Motor neuron (in vitro differentiated cells): ENCODE measurements at regions not wholly inside any gene's neighbourhood (a gene's known extent, or its start where the extent isn't known, plus 50 kb on each side); places are given as distances from the start of the nearest gene placed in this dataset.
A peak's percentile ranks its signal among the peaks of the same experiment; 100 is the strongest.
"Not testable (repeated sequence)": the region's sequence is repeated elsewhere in the genome, so short reads cannot be mapped to it uniquely, and the experiment has no call there.

Experiments
- ATAC-seq, 8 experiments: fragments of 200-7000 bp; cut with Tn5 transposase; replicated peaks in 6 of 8; 2 replicates each; pipeline ENCODE4 v1.8.0; 2021; ENCODE audit warnings: mild to moderate bottlenecking in 8 of 8, moderate library complexity in 8 of 8
- H3K27ac ChIP-seq, 2 donors: fragments of 250-450 bp; sonication (Bioruptor Pico); 2 replicates each; pipeline ENCODE4 v1.9.0; 2021; ENCODE audit warnings: antibody characterized with exemption in 2 of 2, mild to moderate bottlenecking in 2 of 2, moderate library complexity in 1 of 2
- H3K4me1 ChIP-seq, 2 donors: fragments of 250-450 bp; sonication (Bioruptor Pico); replicated peaks in 1 of 2; 2 replicates each; pipeline ENCODE4 v1.6.1; 2021; ENCODE audit warnings: antibody characterized with exemption in 2 of 2, mild to moderate bottlenecking in 2 of 2, moderate library complexity in 1 of 2
- H3K4me3 ChIP-seq, 5 donors: fragments of 250-450 bp; sonication (Bioruptor Pico); 2 replicates each; pipeline ENCODE4 v1.9.0; 2021; ENCODE audit warnings: antibody characterized with exemption in 5 of 5, mild to moderate bottlenecking in 5 of 5, moderate library complexity in 4 of 5
- WGBS, 10 experiments: fragments of 450-650 bp; shearing (Covaris generic); methylation state at CpG; one replicate each; pipeline ENCODE4 v1.0.0; 2022; 5-methylcytosine and 5-hydroxymethylcytosine counted together
- in situ Hi-C, 9 experiments: fragments of 400-800 bp; cut with MboI; loops; one replicate each; pipeline ENCODE4 v1.15.0; 2021; ENCODE audit warnings: low sequenced_read_pairs in 9 of 9, low pct_unique_long_range_greater_than_20kb in 2 of 9; ENCODE audit not compliant: unreplicated experiment in 9 of 9

DNA sequence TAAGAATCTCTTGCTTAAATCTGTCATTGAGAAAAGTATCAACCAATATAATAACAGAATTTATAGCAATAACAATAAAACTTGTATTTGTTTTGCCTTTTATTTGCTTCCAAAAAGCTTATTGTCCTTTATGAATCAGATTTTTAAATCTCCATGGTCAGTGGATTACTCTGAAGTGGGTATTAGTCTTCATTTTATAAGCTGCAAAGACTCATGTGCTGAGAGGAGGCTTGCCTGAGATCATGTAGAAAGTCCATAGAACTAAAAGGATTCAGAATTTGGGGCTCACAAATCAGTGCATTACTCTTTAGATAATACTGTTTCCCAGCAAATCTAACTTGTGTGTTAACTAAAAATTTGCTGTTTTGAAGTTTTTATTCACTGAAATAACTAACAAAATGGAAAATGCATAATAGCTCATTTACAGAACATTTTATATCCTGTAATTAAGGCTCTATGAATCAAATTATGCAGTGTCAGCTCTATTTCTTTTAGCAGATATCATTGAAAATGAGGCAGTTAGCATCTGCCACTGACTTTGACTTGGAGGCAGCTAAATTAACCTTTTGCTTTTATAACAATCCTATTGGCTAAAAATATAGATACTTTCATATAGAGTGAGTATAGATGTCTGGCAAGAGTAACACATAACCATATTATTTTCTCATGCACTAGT is 781.1 kb upstream of the CITED2 start:
- no peak overlapping the region for H3K4me3 ChIP-seq
- in situ Hi-C loops, result no loop called here
- no peak for ATAC-seq
- no peaks in the 10 kb centered on the region for H3K4me1 ChIP-seq
- H3K27ac ChIP-seq, result no peak overlapping the region

DNA sequence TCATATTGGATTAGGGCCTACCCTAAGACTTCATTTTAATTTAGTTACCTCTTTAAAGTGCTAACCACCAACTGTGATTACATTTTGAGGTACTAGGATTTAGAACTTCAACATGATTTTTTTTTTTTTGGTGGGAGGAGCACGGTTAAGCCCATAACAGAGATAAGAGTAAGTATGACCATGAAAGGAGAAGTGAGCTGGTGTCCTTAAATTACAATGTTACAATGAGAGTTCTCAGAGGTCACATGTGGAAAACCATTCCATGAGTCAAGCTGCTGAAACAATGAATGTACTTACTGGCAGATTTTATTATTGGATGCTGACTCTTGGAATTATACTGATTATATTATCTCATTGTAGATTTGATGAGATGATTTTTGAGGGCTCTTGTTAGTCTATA is 779.3 kb upstream of the CITED2 start:
- H3K27ac ChIP-seq, result no peak overlapping the region
- no peak for ATAC-seq
- in situ Hi-C loops, result no loop called here
- WGBS, 10 experiments, result 80 to 100% (median 94%) methylated on average over 1 of the region's 1 CpG; no CpG with 5 or more reads in 4 of the 10 experiments
- no peak overlapping the region for H3K4me3 ChIP-seq
- H3K4me1 ChIP-seq, result no peaks in the 10 kb centered on the region

DNA sequence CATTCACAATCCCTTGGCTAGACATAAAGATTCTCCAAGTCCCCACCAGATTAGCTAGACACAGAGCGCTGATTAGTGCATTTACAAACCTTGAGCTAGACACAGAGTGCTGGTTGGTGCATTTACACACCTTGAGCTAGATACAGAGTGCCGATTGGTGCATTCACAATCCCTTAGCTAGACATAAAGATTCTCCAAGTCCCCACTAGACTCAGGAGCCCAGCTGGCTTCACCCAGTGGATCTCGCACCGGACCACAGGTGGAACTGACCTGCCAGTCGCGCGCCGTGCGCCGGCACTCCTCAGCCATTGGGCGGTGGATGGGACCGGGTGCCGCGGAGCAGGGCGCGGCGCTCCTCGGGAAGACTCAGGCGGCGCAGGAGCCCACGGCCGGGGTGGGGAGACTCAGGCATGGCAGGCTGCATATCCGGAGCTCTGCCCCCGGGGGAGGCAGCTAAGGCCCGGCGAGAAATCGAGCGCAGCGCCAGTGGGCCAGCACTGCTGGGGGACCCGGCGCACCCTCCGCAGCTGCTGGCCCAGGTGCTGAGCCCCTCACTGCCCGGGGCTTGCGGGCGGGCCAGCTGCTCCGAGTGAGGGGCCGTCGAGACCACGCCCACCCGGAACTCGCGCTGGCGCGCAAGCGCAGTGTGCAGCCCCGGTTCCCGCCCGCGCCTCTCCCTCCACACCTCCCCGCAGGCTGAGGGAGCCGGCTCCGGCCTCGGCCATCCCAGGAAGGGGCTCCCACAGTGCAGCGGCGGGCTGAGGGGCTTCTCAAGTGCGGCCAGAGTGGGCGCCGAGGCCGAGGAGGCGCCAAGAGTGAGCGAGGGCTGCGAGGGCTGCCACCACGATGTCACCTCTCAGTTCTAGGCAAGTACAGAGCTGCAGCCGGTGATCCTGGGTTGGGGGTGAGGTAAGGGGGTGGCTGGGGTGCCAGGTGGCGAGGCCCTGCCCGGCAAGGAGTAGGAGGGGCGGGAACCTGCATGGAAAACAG is 773.7 kb upstream of the CITED2 start:
- H3K4me3 ChIP-seq, ATAC-seq, in situ Hi-C loops, H3K4me1 ChIP-seq, H3K27ac ChIP-seq: not testable (repeated sequence)
- 70 to 100% (median 98%) methylated on average over 2 to 19 of the region's 67 CpGs; no CpG with 5 or more reads in 6 of the 10 experiments for WGBS, 10 experiments

DNA sequence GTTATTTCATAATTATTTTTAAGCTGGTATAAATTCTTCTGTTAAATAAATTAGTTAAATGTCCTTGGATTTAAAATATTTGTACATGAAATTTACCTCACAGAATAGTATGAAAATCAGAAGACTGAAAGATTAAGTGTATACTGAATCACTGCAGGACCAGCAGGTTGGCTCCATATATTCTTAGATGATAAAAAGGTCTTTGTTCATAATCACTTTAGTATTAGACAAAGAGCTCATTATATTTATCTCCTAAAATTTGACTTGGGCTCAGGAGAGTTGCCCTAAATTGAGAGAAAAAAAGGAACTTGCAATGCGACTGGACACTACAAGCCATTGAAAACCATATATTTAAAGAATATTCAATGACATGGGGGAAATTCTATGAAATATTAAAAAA is 766.4 kb upstream of the CITED2 start:
- no peak overlapping the region for H3K4me3 ChIP-seq
- in situ Hi-C loops, result no loop called here
- no peak for ATAC-seq
- no peak overlapping the region for H3K27ac ChIP-seq
- no peaks in the 10 kb centered on the region for H3K4me1 ChIP-seq
- 90 to 100% (median 100%) methylated on average over 1 of the region's 1 CpG; no CpG with 5 or more reads in 1 of the 10 experiments for WGBS, 10 experiments

DNA sequence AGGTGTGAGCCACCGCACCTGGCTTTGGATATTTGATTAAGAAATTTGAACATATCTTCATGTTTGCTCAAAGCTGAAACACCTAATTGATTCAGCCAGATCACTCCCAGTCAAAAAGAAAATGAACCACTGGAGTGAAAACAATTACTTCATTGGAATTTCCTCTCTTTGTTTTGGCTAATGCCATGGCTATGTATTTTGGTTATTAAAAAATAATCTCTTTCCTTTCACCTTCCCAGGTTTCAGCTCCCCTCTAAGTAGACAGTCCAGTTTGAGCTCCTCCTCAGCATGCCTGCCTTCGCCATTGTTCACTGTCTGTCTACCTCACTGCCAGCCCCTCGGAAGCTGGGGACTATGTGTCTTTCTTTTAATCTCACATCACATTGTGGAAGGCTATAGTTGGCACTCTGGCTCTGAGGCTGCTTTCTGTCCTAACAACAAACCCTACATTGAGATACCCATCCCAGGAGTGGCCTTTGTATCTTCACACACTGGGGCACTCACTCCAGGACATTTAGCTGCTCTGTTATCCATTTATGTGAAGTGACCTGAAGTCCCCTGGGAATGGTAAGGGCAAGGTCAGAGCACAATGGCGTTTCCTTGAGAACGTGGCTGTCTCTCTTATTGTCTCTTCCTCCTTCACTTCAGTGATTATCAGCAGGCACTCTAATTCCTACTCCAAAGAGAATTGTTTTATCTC is 764.0 kb upstream of the CITED2 start:
- 17 to 87% (median 58%) methylated on average over 1 to 4 of the region's 5 CpGs; no CpG with 5 or more reads in 1 of the 10 experiments for WGBS, 10 experiments
- in situ Hi-C loops, result no loop called here
- no peak for ATAC-seq
- Histone ChIP-seq H3K4me1 (no peaks in the 10 kb centered on the region), H3K4me3 (no peak overlapping the region), H3K27ac (no peak overlapping the region)

DNA sequence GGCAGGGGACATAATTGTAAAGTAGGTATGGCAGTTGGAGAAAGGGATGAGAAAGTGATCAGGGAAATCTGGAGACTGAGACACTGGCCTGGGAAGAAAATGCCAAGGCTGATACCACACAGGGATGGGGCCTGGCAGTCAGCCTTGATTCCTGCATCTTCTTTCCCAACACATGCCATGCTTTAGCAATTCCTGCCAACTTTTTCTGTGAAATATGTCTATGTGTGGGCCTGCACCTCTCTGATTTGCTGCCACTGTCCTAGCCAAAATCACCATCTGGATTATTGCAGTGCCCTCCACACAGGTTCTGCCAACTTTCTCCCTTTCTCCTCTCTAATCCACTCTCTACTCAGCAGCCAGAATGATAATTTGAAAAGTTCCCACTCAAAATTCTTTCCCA is 759.8 kb upstream of the CITED2 start:
- in situ Hi-C loops, result no loop called here
- no peak for ATAC-seq
- no peaks in the 10 kb centered on the region for H3K4me1 ChIP-seq
- H3K27ac ChIP-seq, result no peak overlapping the region
- no peak overlapping the region for H3K4me3 ChIP-seq

DNA sequence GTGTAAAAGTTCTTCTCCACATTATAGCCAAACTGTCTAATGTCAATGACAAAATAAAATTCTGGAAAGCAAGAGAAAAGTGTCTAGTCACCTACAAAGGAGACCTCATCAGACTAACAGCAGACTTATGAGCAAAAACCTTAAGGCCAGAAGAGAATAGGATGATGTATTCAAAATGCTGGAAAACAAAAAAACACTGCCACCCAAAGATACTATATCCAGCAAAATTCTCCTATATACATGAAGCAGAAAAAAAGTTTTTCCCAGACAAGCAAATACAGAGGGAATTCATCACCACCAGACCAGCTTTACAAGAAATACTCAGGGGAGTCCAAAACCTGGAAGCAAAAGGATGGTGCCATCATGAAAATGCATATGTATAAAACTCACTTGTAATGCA is 755.6 kb upstream of the CITED2 start:
- in situ Hi-C loops, result no loop called here
- H3K4me3 ChIP-seq, result no peak overlapping the region
- no peak for ATAC-seq
- H3K4me1 ChIP-seq, result no peaks in the 10 kb centered on the region
- no peak overlapping the region for H3K27ac ChIP-seq

DNA sequence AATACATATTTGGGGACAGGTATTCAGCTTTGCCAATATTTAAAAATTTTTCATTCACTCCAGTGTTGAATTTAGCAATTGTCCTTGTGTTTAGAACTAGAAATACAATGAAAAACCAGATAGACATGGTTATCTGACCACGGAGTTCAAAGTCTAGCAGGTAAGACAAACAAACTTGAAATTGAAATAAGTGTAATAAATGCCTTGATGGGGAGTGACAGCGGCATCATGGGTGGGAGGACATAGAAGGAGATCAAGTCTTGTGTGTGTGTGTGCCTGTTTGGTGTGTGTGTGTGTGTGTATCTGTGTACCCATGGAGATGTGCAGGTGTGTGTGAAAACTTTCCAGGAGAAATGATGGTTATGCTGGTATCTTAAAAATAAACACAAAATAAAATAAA is 750.0 kb upstream of the CITED2 start:
- Histone ChIP-seq H3K4me3 (no peak overlapping the region), H3K27ac (no peak overlapping the region), H3K4me1 (no peaks in the 10 kb centered on the region)
- 50 to 100% (median 90%) methylated on average over 1 to 2 of the region's 2 CpGs; no CpG with 5 or more reads in 1 of the 10 experiments for WGBS, 10 experiments
- ATAC-seq, result no peak
- in situ Hi-C loops, result no loop called here

DNA sequence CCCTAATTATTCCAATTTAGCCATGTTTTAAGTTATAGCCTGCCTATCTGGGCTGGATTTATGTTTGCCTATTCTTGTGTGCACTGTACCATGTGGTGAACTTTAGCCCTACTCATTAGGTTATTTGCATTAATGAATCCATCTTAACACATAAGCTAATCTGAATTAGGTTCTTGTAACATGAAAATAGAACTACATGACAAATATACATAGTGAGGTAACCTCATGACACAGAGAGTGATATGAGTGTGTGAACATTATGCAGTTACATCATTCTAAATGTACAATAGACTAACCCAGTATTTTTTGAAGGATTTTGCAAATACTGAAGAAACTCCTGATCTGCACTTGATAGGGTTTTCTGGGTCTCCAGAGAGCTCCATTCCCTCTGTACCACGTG is 733.7 kb upstream of the CITED2 start:
- Histone ChIP-seq H3K4me1 (no peaks in the 10 kb centered on the region), H3K27ac (no peak overlapping the region), H3K4me3 (no peak overlapping the region)
- peak in 4 of 8 experiments; percentile 17 to 69 (median 67) for ATAC-seq
- 60 to 100% (median 92%) methylated on average over 1 of the region's 1 CpG; no CpG with 5 or more reads in 3 of the 10 experiments for WGBS, 10 experiments
- in situ Hi-C loops, result no loop called here

DNA sequence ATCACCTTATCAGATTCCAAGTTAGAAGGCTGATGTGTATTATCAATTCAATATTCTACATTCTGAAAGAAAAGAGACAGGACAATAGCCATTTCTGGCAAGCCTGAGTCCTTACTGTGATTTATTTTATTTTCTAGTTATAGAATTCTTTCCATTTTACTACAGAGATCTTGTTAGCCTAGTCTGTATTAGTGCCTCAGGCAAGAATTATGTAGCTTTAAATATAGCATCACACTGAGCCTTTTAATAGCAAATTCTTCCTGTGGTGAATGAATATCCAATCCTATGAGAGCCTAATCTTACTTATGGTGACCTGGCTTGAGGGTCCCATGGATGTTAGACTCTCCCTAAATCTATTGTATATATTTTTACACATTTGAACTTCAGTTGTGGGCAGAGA is 732.8 kb upstream of the CITED2 start:
- in situ Hi-C loops, result no loop called here
- Histone ChIP-seq H3K4me3 (no peak overlapping the region), H3K27ac (no peak overlapping the region), H3K4me1 (no peaks in the 10 kb centered on the region)
- ATAC-seq, result peak in 1 of 8 experiments; percentile 13

DNA sequence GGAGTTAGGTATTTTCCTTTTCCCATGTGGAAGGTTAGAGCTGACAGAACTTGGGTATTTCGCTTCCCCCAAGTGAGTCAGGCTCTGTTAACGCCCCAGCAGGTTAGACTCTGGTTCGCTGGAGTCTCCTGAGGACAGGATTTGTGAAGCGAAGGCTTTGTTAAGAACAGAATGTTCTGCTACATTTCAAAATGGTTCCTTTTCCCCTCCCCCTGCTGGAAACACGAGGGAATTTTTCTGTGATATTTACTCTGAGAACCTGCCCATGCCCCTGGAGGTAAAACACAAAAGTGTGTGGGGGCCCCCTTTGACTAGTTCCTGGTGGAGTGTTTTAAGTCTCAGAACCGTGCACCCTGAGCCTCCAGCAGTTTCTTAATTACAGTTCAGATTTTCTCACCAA is 731.4 kb upstream of the CITED2 start:
- H3K27ac ChIP-seq, result no peak overlapping the region
- WGBS, 10 experiments, result 0 to 86% (median 68%) methylated on average over 1 to 5 of the region's 6 CpGs; no CpG with 5 or more reads in 2 of the 10 experiments
- peak in 1 of 8 experiments; percentile 18 for ATAC-seq

DNA sequence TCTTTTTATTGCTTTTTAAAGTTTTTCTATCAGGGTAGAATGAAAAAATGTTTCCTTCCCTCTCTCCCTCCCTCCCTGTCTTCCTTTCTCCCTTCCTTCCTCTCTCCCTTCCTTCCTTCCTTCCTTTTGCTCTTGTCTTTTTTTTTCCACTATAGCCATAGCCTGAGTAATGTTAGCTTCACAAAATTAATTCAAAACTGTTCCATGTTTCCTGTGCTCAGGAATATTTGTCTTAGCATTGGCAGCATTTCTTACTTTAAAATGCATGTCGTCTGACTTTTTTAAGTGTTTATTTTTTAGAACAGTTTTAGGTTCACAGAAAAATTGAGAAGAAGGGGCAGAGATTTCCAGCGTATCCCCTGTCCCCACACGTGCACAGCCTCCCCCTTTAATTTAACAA is 730.8 kb upstream of the CITED2 start:
- no peak overlapping the region for H3K27ac ChIP-seq
- WGBS, 10 experiments, result 54 to 100% (median 83%) methylated on average over 1 to 3 of the region's 3 CpGs; no CpG with 5 or more reads in 1 of the 10 experiments
- H3K4me3 ChIP-seq, result no peak overlapping the region
- no peaks in the 10 kb centered on the region for H3K4me1 ChIP-seq
- ATAC-seq, result no peak
- in situ Hi-C loops, result no loop called here

More for the DNA sequence above, 731.4 kb upstream of the CITED2 start:
- Histone ChIP-seq H3K4me3 (no peak overlapping the region), H3K4me1 (no peaks in the 10 kb centered on the region)
- in situ Hi-C loops, result no loop called here

DNA sequence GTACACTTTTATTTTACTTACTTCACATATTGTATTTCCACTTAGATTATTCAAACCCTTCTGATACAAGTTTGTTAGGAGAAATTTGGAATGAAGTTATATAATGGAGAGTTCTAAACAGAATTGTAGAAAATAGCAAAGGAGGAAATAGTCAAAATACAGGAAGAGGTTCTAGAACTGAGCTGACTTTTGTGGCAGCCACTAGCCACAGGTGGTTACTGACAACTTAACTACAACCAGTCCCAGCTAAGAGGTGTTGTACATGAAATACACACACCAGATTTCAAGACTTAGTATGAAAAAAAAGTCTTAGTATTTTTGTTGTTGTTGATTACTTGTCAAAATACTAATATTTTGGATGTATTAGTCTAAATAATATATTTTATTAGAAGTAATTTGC is 727.4 kb upstream of the CITED2 start:
- ATAC-seq, result no peak
- Histone ChIP-seq H3K4me3 (no peak overlapping the region), H3K27ac (no peak overlapping the region), H3K4me1 (no peaks in the 10 kb centered on the region)
- in situ Hi-C loops, result no loop called here
